ENCODE measurements at regions not wholly inside any gene's neighbourhood (a gene's known extent, or its start where the extent isn't known, plus 50 kb on each side); places are given as distances from the start of the nearest gene placed in this dataset.

GRCh38 chr3:4044619-4045018 lies 245.4 kb downstream of the LRRN1 start:
- TF ChIP-seq CTCF (IDR thresholded peaks at IDR 0.05) (no peak), POLR2A (IDR thresholded peaks at IDR 0.05) (no peak)

Data from esophagus squamous epithelium (tissue), 4 donors.